DOHH2 (cell line): ENCODE measurements at regions not wholly inside any gene's neighbourhood (a gene's known extent, or its start where the extent isn't known, plus 50 kb on each side); places are given as distances from the start of the nearest gene placed in this dataset.

Source experiments
- CTCF ChIP-seq: fragments of 200-600 bp; sonication (generic); IDR thresholded peaks from one replicate; pipeline ENCODE4 v1.5.1; 2014; ENCODE audit warnings: antibody characterized with exemption, mild to moderate bottlenecking, low read depth, low read length; ENCODE audit not compliant: poor library complexity, severe bottlenecking
- EZH2phosphoT487 ChIP-seq: fragments of 200-600 bp; sonication (generic); IDR thresholded peaks from 2 replicates; pipeline ENCODE4 v1.6.1; 2017; ENCODE audit warnings: borderline replicate concordance, mild to moderate bottlenecking, antibody characterized with exemption, low read length, moderate library complexity, mixed read lengths

GRCh38 chr15:38028869-38029268 lies 94.4 kb downstream of the TMCO5A start:
- TF ChIP-seq CTCF (no peak), EZH2phosphoT487 (no peak)
